ENCODE measurements at regions not wholly inside any gene's neighbourhood (a gene's known extent, or its start where the extent isn't known, plus 50 kb on each side); places are given as distances from the start of the nearest gene placed in this dataset.

DNA sequence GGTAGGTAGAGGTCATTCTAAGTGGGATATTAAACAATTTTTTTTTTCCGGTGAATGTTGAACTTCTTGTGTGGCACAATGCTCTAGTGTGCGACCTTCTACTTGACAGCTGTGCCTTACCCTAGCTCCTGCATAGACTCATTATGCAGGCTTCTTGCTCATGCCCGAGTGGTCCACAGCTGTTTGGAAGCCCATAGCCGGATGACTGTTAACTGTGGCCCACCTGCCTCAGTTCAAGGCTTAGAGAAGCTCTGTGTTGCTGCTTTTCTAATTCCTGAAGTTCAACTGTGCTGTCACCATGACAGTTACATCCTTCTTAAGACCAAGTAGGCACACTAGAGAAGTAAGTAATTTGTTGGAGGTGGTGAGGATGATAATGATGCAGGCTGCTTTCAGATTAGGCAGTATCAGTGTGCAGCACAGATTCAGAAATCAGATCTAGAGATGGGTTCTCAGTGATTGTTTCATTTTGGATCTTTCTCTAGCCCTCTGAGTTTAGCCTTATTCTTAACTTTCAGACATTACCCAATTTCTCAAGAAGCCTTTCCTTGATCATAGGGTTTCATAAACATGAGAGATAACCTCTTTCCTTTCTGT lies 278.4 kb downstream of the PHF14 start:
- H3K4me3 ChIP-seq (ENCODE audit: low read depth, low read length) = no peak overlapping the region
- no peak for DNase-seq (ENCODE audit: low read depth)
- TF ChIP-seq, protein P1, sequence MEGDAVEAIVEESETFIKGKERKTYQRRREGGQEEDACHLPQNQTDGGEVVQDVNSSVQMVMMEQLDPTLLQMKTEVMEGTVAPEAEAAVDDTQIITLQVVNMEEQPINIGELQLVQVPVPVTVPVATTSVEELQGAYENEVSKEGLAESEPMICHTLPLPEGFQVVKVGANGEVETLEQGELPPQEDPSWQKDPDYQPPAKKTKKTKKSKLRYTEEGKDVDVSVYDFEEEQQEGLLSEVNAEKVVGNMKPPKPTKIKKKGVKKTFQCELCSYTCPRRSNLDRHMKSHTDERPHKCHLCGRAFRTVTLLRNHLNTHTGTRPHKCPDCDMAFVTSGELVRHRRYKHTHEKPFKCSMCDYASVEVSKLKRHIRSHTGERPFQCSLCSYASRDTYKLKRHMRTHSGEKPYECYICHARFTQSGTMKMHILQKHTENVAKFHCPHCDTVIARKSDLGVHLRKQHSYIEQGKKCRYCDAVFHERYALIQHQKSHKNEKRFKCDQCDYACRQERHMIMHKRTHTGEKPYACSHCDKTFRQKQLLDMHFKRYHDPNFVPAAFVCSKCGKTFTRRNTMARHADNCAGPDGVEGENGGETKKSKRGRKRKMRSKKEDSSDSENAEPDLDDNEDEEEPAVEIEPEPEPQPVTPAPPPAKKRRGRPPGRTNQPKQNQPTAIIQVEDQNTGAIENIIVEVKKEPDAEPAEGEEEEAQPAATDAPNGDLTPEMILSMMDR (conservative IDR thresholded peaks at IDR 0.05; ENCODE audit: low read depth, low read length) = no peak

DNA sequence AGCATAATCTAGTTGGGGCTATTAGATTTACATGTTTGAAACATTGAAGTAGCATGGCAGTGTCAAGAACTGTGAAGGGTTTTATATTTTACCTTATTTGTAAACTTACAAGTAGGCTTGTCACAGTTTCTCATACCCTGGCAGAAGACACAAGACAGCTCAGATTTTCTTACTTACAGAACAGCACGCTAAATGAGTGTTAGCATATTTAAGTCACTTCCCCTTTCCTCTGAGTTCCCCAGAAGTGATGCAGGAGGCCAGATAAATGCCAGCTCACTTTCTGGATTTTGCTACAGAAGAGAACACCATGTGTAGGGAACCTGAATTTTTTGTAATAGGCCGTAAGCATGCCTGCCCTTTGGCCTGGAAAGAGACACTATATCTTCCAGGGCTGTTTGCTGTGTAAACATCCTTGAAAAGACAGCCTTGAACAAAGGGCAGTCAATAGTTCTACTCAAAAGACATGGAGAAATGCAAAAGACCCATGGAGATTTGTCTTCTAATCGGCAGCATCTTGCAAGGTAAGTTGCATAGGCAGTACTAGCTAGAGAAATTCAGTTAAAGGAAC lies 279.1 kb downstream of the PHF14 start:
- TF ChIP-seq, protein P1 (conservative IDR thresholded peaks at IDR 0.05; ENCODE audit: low read depth, low read length) = no peak
- no peak overlapping the region for H3K4me3 ChIP-seq (ENCODE audit: low read depth, low read length)
- no peak for DNase-seq (ENCODE audit: low read depth)

DNA sequence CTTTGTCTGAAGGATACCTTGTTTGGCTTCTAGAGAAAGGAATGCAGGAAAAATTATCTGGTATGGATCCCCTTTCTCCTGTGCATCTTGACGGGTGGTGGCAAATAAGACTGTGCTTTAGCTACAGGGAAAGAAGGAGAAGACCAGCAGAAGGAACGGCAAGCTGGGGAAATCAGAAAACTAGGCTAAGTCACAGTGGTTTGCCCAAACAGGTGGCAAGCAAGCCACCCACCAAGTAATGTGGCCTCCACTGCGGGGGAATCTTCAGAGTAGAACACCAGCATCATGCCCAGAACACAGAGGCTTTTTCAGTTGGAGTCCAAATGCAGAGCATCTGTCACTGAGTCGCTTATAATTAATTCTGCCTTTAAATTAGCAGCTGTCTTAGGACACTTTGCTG lies 282.8 kb downstream of the PHF14 start:
- TF ChIP-seq, protein P1 (conservative IDR thresholded peaks at IDR 0.05; ENCODE audit: low read depth, low read length) = no peak
- no peak for DNase-seq (ENCODE audit: low read depth)
- H3K4me3 ChIP-seq (ENCODE audit: low read depth, low read length) = no peak overlapping the region

DNA sequence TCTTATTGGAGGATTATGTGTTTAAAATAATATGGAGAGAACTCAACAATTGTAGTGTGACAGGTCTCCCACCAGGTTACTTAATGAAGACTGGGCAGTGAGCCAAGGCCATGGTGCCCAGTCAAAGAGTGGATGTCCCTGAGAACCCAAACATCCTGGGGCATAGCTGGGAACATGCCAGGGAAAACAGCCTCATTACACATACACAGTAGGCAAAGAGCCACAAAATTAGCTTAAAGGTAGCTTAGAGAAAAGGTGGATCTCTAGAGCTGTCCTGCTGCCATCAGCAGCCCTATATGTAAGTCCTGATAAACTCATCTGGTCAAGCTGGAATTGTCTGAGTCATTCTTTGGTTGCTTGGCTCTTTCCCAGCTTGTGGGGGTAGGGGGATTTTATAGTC lies 287.8 kb downstream of the PHF14 start:
- no peak for DNase-seq (ENCODE audit: low read depth)
- TF ChIP-seq, protein P1 (conservative IDR thresholded peaks at IDR 0.05; ENCODE audit: low read depth, low read length) = no peak
- H3K4me3 ChIP-seq (ENCODE audit: low read depth, low read length) = no peak overlapping the region

DNA sequence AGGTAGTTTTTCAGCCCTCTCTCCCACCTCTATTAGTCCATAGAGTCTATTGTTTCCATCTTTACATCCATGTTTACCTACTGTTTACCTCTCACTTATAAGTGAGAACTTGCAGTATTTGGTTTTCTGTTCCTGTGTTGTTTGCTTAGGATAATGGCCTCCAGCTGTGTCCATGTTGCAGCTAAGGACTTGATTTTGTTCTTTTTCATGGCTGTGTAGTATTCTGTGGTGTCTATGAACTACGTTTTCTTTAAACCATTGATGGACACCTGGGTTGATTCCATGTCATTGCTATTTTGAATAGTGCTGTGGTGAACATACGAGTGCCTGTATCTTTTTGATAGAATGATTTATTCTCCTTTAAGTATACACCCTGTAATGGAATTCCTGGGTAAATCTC lies 292.4 kb downstream of the PHF14 start:
- no peak for DNase-seq (ENCODE audit: low read depth)
- no peak overlapping the region for H3K4me3 ChIP-seq (ENCODE audit: low read depth, low read length)
- TF ChIP-seq, protein P1 (conservative IDR thresholded peaks at IDR 0.05; ENCODE audit: low read depth, low read length) = no peak

DNA sequence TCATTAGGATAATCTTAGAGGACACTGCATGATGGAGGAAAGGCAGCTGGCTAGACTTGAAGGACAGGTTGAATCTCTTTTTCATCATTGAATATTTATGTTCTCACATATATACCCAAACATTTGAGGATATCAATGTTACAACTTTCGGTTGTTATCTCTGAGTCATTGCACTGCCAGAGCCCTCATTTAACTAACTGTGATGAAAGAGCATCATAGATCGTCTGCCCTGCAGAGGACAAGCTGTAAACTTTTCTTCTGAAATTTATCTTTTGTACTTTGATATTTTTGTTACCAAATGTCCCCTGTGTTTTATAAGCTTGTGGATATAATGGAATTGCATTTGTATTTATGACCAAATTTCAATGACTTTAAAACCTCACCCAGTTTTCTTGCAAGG lies 298.7 kb downstream of the PHF14 start:
- no peak for DNase-seq (ENCODE audit: low read depth)
- no peak overlapping the region for H3K4me3 ChIP-seq (ENCODE audit: low read depth, low read length)
- TF ChIP-seq, protein P1 (conservative IDR thresholded peaks at IDR 0.05; ENCODE audit: low read depth, low read length) = no peak

DNA sequence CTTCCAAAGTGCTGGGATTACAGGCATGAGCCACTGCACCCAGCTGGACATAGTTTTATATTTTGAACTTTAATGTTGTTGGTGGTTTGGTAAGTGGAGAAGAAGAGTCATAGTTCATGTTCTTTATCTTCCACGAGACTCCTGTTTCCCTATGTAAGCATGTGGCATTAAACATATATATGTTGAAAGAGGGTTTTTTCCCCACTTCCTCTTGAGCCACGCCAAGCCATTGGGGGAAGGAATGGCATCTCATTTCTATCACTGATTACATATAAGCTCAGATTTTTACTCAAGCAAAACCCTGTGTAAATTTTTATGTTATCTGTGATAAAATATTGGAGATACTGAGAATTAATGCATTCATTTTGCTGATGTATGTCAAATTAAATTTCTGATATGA lies 300.4 kb downstream of the PHF14 start:
- TF ChIP-seq, protein P1 (conservative IDR thresholded peaks at IDR 0.05; ENCODE audit: low read depth, low read length) = no peak

More for the DNA sequence above, 300.4 kb downstream of the PHF14 start:
- DNase-seq (ENCODE audit: low read depth) = no peak
- no peak overlapping the region for H3K4me3 ChIP-seq (ENCODE audit: low read depth, low read length)
